ENCODE measurements at regions not wholly inside any gene's neighbourhood (a gene's known extent, or its start where the extent isn't known, plus 50 kb on each side); places are given as distances from the start of the nearest gene placed in this dataset.
"Not testable (repeated sequence)": the region's sequence is repeated elsewhere in the genome, so short reads cannot be mapped to it uniquely, and the experiment has no call there.

GRCh38 chr3:28050120-28050519 lies 191.3 kb upstream of the CMC1 start:
- H3K27ac Mint-ChIP-seq, result no peak overlapping the region

GRCh38 chr3:28050885-28051284 lies 190.5 kb upstream of the CMC1 start:
- H3K27me3 Mint-ChIP-seq, result peaks cover 0 to 5% of the 10 kb centered on the region in 2 donors
- ATAC-seq (replicated peaks), result no peak
- no peak overlapping the region for H3K4me3 Mint-ChIP-seq
- no peaks in the 10 kb centered on the region for H3K36me3 Mint-ChIP-seq
- peaks cover 2 to 4% of the 10 kb centered on the region in 2 donors for H3K4me1 Mint-ChIP-seq
- no peaks in the 10 kb centered on the region for H3K9me3 Mint-ChIP-seq
- H3K27ac Mint-ChIP-seq, result no peak overlapping the region
- no peak for DNase-seq

More at GRCh38 chr3:28050120-28050519, 191.3 kb upstream of the CMC1 start:
- H3K36me3 Mint-ChIP-seq, result no peaks in the 10 kb centered on the region
- DNase-seq, result no peak
- ATAC-seq (replicated peaks), result no peak
- peaks cover 0 to 5% of the 10 kb centered on the region in 2 donors for H3K27me3 Mint-ChIP-seq
- no peaks in the 10 kb centered on the region for H3K9me3 Mint-ChIP-seq
- no peak overlapping the region for H3K4me3 Mint-ChIP-seq
- peaks cover 2 to 4% of the 10 kb centered on the region in 2 donors for H3K4me1 Mint-ChIP-seq

- ATAC-seq (replicated peaks) (no peak), DNase-seq (no peak)
- Mint-ChIP-seq H3K4me1 (peaks cover 4 to 14% of the 10 kb centered on the region in 2 donors), H3K27ac (no peak overlapping the region), H3K36me3 (no peaks in the 10 kb centered on the region), H3K4me3 (no peak overlapping the region), H3K9me3 (no peaks in the 10 kb centered on the region), H3K27me3 (peaks cover 4 to 9% of the 10 kb centered on the region in 2 donors)
Observed at GRCh38 chr3:28053759-28054158, 187.7 kb upstream of the CMC1 start.

GRCh38 chr3:28056806-28057205 lies 184.6 kb upstream of the CMC1 start:
- Mint-ChIP-seq H3K4me3 (no peak overlapping the region), H3K27ac (no peak overlapping the region), H3K36me3 (peaks cover 0 to 2% of the 10 kb centered on the region in 2 donors), H3K9me3 (no peaks in the 10 kb centered on the region), H3K27me3 (peaks cover 9 to 14% of the 10 kb centered on the region in 2 donors), H3K4me1 (peaks cover 2 to 10% of the 10 kb centered on the region in 2 donors)
- ATAC-seq (replicated peaks) (peak; percentile 18 to 23), DNase-seq (no peak)

GRCh38 chr3:28057539-28057938 lies 183.9 kb upstream of the CMC1 start:
- peaks cover 0 to 2% of the 10 kb centered on the region in 2 donors for H3K36me3 Mint-ChIP-seq
- no peak for DNase-seq
- peaks cover 9 to 14% of the 10 kb centered on the region in 2 donors for H3K27me3 Mint-ChIP-seq
- no peak overlapping the region for H3K4me3 Mint-ChIP-seq
- no peaks in the 10 kb centered on the region for H3K9me3 Mint-ChIP-seq
- ATAC-seq (replicated peaks), result no peak
- no peak overlapping the region for H3K27ac Mint-ChIP-seq
- H3K4me1 Mint-ChIP-seq, result peaks cover 2 to 10% of the 10 kb centered on the region in 2 donors

GRCh38 chr3:28059199-28059598 lies 182.2 kb upstream of the CMC1 start:
- peaks cover 9 to 14% of the 10 kb centered on the region in 2 donors for H3K27me3 Mint-ChIP-seq
- H3K4me1 Mint-ChIP-seq; DNase-seq; H3K36me3 Mint-ChIP-seq; H3K9me3 Mint-ChIP-seq; H3K4me3 Mint-ChIP-seq; H3K27ac Mint-ChIP-seq; ATAC-seq (replicated peaks): not testable (repeated sequence)

GRCh38 chr3:28066020-28066419 lies 175.4 kb upstream of the CMC1 start:
- Mint-ChIP-seq H3K4me3 (no peak overlapping the region), H3K27ac (no peak overlapping the region), H3K27me3 (no peaks in the 10 kb centered on the region), H3K9me3 (peaks cover 5 to 6% of the 10 kb centered on the region in 2 donors), H3K4me1 (no peaks in the 10 kb centered on the region), H3K36me3 (peaks cover 0 to 2% of the 10 kb centered on the region in 2 donors)
- DNase-seq (no peak), ATAC-seq (replicated peaks) (no peak)

- Mint-ChIP-seq H3K36me3 (peaks cover 0 to 2% of the 10 kb centered on the region in 2 donors), H3K4me1 (no peaks in the 10 kb centered on the region), H3K27ac (no peak overlapping the region), H3K9me3 (peaks cover 5 to 6% of the 10 kb centered on the region in 2 donors), H3K4me3 (no peak overlapping the region), H3K27me3 (no peaks in the 10 kb centered on the region)
- ATAC-seq (replicated peaks), result no peak
- no peak for DNase-seq
Observed at GRCh38 chr3:28067014-28067413, 174.4 kb upstream of the CMC1 start.

- no peak for ATAC-seq (replicated peaks)
- Mint-ChIP-seq H3K36me3 (peaks cover 0 to 2% of the 10 kb centered on the region in 2 donors), H3K27me3 (no peaks in the 10 kb centered on the region), H3K9me3 (peaks cover 5 to 6% of the 10 kb centered on the region in 2 donors), H3K27ac (no peak overlapping the region), H3K4me1 (no peaks in the 10 kb centered on the region), H3K4me3 (no peak overlapping the region)
- no peak for DNase-seq
Observed at GRCh38 chr3:28068342-28068741, 173.1 kb upstream of the CMC1 start.

GRCh38 chr3:28069438-28069837 lies 172.0 kb upstream of the CMC1 start:
- ATAC-seq (replicated peaks) (no peak), DNase-seq (no peak)
- Mint-ChIP-seq H3K27ac (no peak overlapping the region), H3K4me1 (no peaks in the 10 kb centered on the region), H3K9me3 (peaks cover 5 to 6% of the 10 kb centered on the region in 2 donors), H3K27me3 (no peaks in the 10 kb centered on the region), H3K4me3 (no peak overlapping the region), H3K36me3 (peaks cover 0 to 2% of the 10 kb centered on the region in 2 donors)

GRCh38 chr3:28076246-28076645 lies 165.2 kb upstream of the CMC1 start:
- no peaks in the 10 kb centered on the region for H3K4me1 Mint-ChIP-seq
- no peaks in the 10 kb centered on the region for H3K36me3 Mint-ChIP-seq
- DNase-seq, result no peak
- no peak for ATAC-seq (replicated peaks)
- no peak overlapping the region for H3K4me3 Mint-ChIP-seq
- no peaks in the 10 kb centered on the region for H3K27me3 Mint-ChIP-seq
- H3K27ac Mint-ChIP-seq, result no peak overlapping the region
- H3K9me3 Mint-ChIP-seq, result no peaks in the 10 kb centered on the region

GRCh38 chr3:28077572-28077971 lies 163.8 kb upstream of the CMC1 start:
- Mint-ChIP-seq H3K27me3 (no peaks in the 10 kb centered on the region), H3K4me3 (no peak overlapping the region), H3K36me3 (no peaks in the 10 kb centered on the region), H3K9me3 (no peaks in the 10 kb centered on the region), H3K27ac (no peak overlapping the region), H3K4me1 (no peaks in the 10 kb centered on the region)
- ATAC-seq (replicated peaks) (no peak), DNase-seq (no peak)

- Mint-ChIP-seq H3K4me3 (no peak overlapping the region), H3K36me3 (no peaks in the 10 kb centered on the region), H3K9me3 (no peaks in the 10 kb centered on the region), H3K27me3 (no peaks in the 10 kb centered on the region), H3K27ac (no peak overlapping the region), H3K4me1 (no peaks in the 10 kb centered on the region)
- no peak for ATAC-seq (replicated peaks)
- DNase-seq, result no peak
Observed at GRCh38 chr3:28078536-28078935, 162.9 kb upstream of the CMC1 start.

GRCh38 chr3:28080716-28081115 lies 160.7 kb upstream of the CMC1 start:
- no peaks in the 10 kb centered on the region for H3K36me3 Mint-ChIP-seq
- H3K9me3 Mint-ChIP-seq, result no peaks in the 10 kb centered on the region
- no peak for ATAC-seq (replicated peaks)
- H3K4me3 Mint-ChIP-seq, result no peak overlapping the region
- H3K4me1 Mint-ChIP-seq, result no peaks in the 10 kb centered on the region
- no peaks in the 10 kb centered on the region for H3K27me3 Mint-ChIP-seq
- no peak for DNase-seq
- no peak overlapping the region for H3K27ac Mint-ChIP-seq

GRCh38 chr3:28081533-28081947 lies 159.9 kb upstream of the CMC1 start:
- no peak overlapping the region for H3K27ac Mint-ChIP-seq
- no peaks in the 10 kb centered on the region for H3K36me3 Mint-ChIP-seq
- no peak overlapping the region for H3K4me3 Mint-ChIP-seq
- no peaks in the 10 kb centered on the region for H3K9me3 Mint-ChIP-seq
- no peaks in the 10 kb centered on the region for H3K4me1 Mint-ChIP-seq
- DNase-seq (no peak), ATAC-seq (replicated peaks) (peak; percentile 51 to 61)
- no peaks in the 10 kb centered on the region for H3K27me3 Mint-ChIP-seq

- H3K9me3 Mint-ChIP-seq, result no peaks in the 10 kb centered on the region
- no peak for DNase-seq
- no peaks in the 10 kb centered on the region for H3K27me3 Mint-ChIP-seq
- no peak for ATAC-seq (replicated peaks)
- H3K4me3 Mint-ChIP-seq, result no peak overlapping the region
- no peaks in the 10 kb centered on the region for H3K4me1 Mint-ChIP-seq
- H3K27ac Mint-ChIP-seq, result no peak overlapping the region
- no peaks in the 10 kb centered on the region for H3K36me3 Mint-ChIP-seq
Observed at GRCh38 chr3:28087591-28087990, 153.8 kb upstream of the CMC1 start.
